Inferior parietal cortex (tissue), 1 donor: ENCODE measurements at regions not wholly inside any gene's neighbourhood (a gene's known extent, or its start where the extent isn't known, plus 50 kb on each side); places are given as distances from the start of the nearest gene placed in this dataset.
"Not testable (repeated sequence)": the region's sequence is repeated elsewhere in the genome, so short reads cannot be mapped to it uniquely, and the experiment has no call there.

Source experiments
- DNase-seq: peaks from one replicate; pipeline ENCODE4 v3.0.0-alpha.2; 2016; ENCODE audit errors: extremely low spot score

GRCh38 chr12:85425349-85425612, 145.3 kb downstream of the ALX1 start:
- DNase-seq: no peak

- no peak for DNase-seq
Measured at GRCh38 chr12:85425926-85426325, 145.9 kb downstream of the ALX1 start.

- not testable (repeated sequence) for DNase-seq
Measured at GRCh38 chr12:85433148-85433547, 153.1 kb downstream of the ALX1 start.

GRCh38 chr12:85440271-85440670, 160.3 kb downstream of the ALX1 start:
- DNase-seq: no peak

- DNase-seq: no peak
Measured at GRCh38 chr12:85441025-85441424, 161.0 kb downstream of the ALX1 start.

GRCh38 chr12:85441741-85442140, 161.7 kb downstream of the ALX1 start:
- DNase-seq: no peak

GRCh38 chr12:85445060-85445938, 165.3 kb downstream of the ALX1 start:
- DNase-seq: no peak

- DNase-seq: no peak
Measured at GRCh38 chr12:85448031-85448430, 168.0 kb downstream of the ALX1 start.

GRCh38 chr12:85448548-85449139, 168.6 kb downstream of the ALX1 start:
- DNase-seq: peak; percentile 23

- no peak for DNase-seq
Measured at GRCh38 chr12:85457016-85457415, 177.0 kb downstream of the ALX1 start.

- DNase-seq: no peak
Measured at GRCh38 chr12:85461127-85461526, 181.1 kb downstream of the ALX1 start.

GRCh38 chr12:85462888-85463287, 182.9 kb downstream of the ALX1 start:
- DNase-seq: no peak

GRCh38 chr12:85466890-85467289, 186.9 kb downstream of the ALX1 start:
- DNase-seq: no peak

- peak; percentile 70 for DNase-seq
Measured at GRCh38 chr12:85468356-85469157, 188.5 kb downstream of the ALX1 start.

GRCh38 chr12:85469158-85470086, 189.4 kb downstream of the ALX1 start:
- not testable (repeated sequence) for DNase-seq

GRCh38 chr12:85475277-85475676, 195.3 kb downstream of the ALX1 start:
- not testable (repeated sequence) for DNase-seq

- no peak for DNase-seq
Measured at GRCh38 chr12:85476756-85477155, 196.7 kb downstream of the ALX1 start.

GRCh38 chr12:85484387-85484786, 204.4 kb downstream of the ALX1 start:
- no peak for DNase-seq

- DNase-seq: no peak
Measured at GRCh38 chr12:85489194-85489593, 209.2 kb downstream of the ALX1 start.

- DNase-seq: no peak
Measured at GRCh38 chr12:85504164-85504563, 224.1 kb downstream of the ALX1 start.

- no peak for DNase-seq
Measured at GRCh38 chr12:85504624-85505023, 224.6 kb downstream of the ALX1 start.

- DNase-seq: no peak
Measured at GRCh38 chr12:85507456-85507855, 227.4 kb downstream of the ALX1 start.
